Subcutaneous abdominal adipose tissue (tissue), 5 donors: ENCODE measurements at regions not wholly inside any gene's neighbourhood (a gene's known extent, or its start where the extent isn't known, plus 50 kb on each side); places are given as distances from the start of the nearest gene placed in this dataset.
"Not testable (repeated sequence)": the region's sequence is repeated elsewhere in the genome, so short reads cannot be mapped to it uniquely, and the experiment has no call there.

ENCODE experiments used
- H3K27ac ChIP-seq: one replicate; pipeline ENCODE4 v1.7.0; 2013; ENCODE audit warnings: low read depth, mild to moderate bottlenecking, inconsistent platforms, low read length, moderate library complexity
- H3K27me3 ChIP-seq, 5 donors: one replicate each; pipeline ENCODE4 v1.7.0; 2013; ENCODE audit warnings: low read length in 5 of 5, inconsistent platforms in 1 of 5; ENCODE audit not compliant: control insufficient read depth in 5 of 5, insufficient read depth in 4 of 5
- H3K36me3 ChIP-seq, 5 donors: one replicate each; pipeline ENCODE4 v1.7.0; 2013; ENCODE audit warnings: low read length in 5 of 5; ENCODE audit not compliant: control insufficient read depth in 5 of 5, insufficient read depth in 5 of 5
- H3K4me1 ChIP-seq, 5 donors: one replicate each; pipeline ENCODE4 v1.7.0; 2013; ENCODE audit warnings: low read length in 5 of 5, mild to moderate bottlenecking in 3 of 5, moderate library complexity in 1 of 5; ENCODE audit not compliant: control insufficient read depth in 5 of 5, insufficient read depth in 5 of 5
- H3K4me3 ChIP-seq, 5 donors: one replicate each; pipeline ENCODE4 v1.7.0; 2013; ENCODE audit warnings: low read length in 5 of 5, low read depth in 1 of 5
- H3K9ac ChIP-seq, 5 donors: one replicate each; pipeline ENCODE4 v1.7.0; 2013; ENCODE audit warnings: low read length in 5 of 5, mild to moderate bottlenecking in 4 of 5, moderate library complexity in 3 of 5
- H3K9me3 ChIP-seq, 5 donors: one replicate each; pipeline ENCODE4 v1.7.0; 2013; ENCODE audit warnings: low read length in 5 of 5; ENCODE audit not compliant: control insufficient read depth in 5 of 5
- donor health status: healthy.
- donor health status: healthy.
- donor health status: healthy.
- donor health status: healthy.
- donor health status: healthy.

- Histone ChIP-seq H3K4me1 (no peaks in the 10 kb centered on the region), H3K27ac (no peak overlapping the region), H3K9me3 (no peaks in the 10 kb centered on the region), H3K36me3 (no peaks in the 10 kb centered on the region), H3K4me3 (no peak overlapping the region), H3K27me3 (no peaks in the 10 kb centered on the region), H3K9ac (no peak overlapping the region)
Observed at GRCh38 chr13:87536499-87536898, 134.7 kb upstream of the SLITRK5 start.

GRCh38 chr13:87536899-87537298, 134.3 kb upstream of the SLITRK5 start:
- Histone ChIP-seq H3K9me3 (no peaks in the 10 kb centered on the region), H3K4me3 (no peak overlapping the region), H3K9ac (no peak overlapping the region), H3K4me1 (no peaks in the 10 kb centered on the region), H3K27me3 (no peaks in the 10 kb centered on the region), H3K36me3 (no peaks in the 10 kb centered on the region), H3K27ac (no peak overlapping the region)

- Histone ChIP-seq H3K36me3 (no peaks in the 10 kb centered on the region), H3K4me1 (no peaks in the 10 kb centered on the region), H3K9me3 (no peaks in the 10 kb centered on the region), H3K27me3 (no peaks in the 10 kb centered on the region), H3K4me3 (no peak overlapping the region), H3K27ac (no peak overlapping the region), H3K9ac (no peak overlapping the region)
Observed at GRCh38 chr13:87537951-87538350, 133.2 kb upstream of the SLITRK5 start.

DNA sequence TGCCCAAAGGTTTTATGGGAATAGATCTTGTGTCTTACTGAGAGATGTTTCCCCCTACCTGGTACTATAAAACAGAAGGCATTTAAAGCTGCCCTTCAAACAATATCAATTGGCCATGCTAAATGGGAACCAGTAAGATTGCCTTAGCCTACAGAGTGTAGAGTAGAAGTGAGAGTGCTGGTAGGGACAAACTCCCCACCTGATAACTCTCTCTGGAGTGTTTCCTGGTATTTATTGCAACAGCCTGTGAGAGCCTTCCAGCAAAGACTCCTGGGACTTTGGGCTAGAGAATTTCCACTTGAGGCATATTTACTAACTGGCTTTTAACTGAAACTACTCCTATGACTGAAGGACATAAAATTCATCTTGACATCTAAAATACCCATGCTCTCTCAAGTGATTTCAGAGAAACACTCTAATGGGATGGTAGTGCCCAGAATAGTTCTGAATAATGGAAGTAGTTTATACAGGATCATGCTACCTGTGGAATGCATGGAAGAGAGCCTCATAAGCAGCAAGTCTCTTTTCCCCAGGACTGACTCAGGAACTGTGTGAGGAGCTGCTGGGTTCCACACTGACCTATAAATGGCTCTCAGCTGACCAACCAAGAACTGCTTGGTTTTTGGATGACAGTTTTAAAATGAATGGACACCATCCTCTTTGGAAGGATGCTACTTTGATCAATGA, 132.7 kb upstream of the SLITRK5 start:
- Histone ChIP-seq H3K9ac (no peak overlapping the region), H3K9me3 (no peaks in the 10 kb centered on the region), H3K27me3 (no peaks in the 10 kb centered on the region), H3K27ac (no peak overlapping the region), H3K4me1 (no peaks in the 10 kb centered on the region), H3K4me3 (no peak overlapping the region), H3K36me3 (no peaks in the 10 kb centered on the region)

GRCh38 chr13:87553142-87553541, 118.0 kb upstream of the SLITRK5 start:
- Histone ChIP-seq H3K27ac (no peak overlapping the region), H3K4me1 (no peaks in the 10 kb centered on the region), H3K36me3 (no peaks in the 10 kb centered on the region), H3K4me3 (no peak overlapping the region), H3K9me3 (peaks cover 0 to 2% (median 0%) of the 10 kb centered on the region in 5 donors), H3K27me3 (no peaks in the 10 kb centered on the region), H3K9ac (no peak overlapping the region)

- Histone ChIP-seq H3K4me1 (no peaks in the 10 kb centered on the region), H3K36me3 (no peaks in the 10 kb centered on the region), H3K9me3 (peaks cover 0 to 2% (median 0%) of the 10 kb centered on the region in 5 donors), H3K4me3 (no peak overlapping the region), H3K27ac (no peak overlapping the region), H3K27me3 (no peaks in the 10 kb centered on the region), H3K9ac (no peak overlapping the region)
Observed at GRCh38 chr13:87554045-87554444, 117.1 kb upstream of the SLITRK5 start.

DNA sequence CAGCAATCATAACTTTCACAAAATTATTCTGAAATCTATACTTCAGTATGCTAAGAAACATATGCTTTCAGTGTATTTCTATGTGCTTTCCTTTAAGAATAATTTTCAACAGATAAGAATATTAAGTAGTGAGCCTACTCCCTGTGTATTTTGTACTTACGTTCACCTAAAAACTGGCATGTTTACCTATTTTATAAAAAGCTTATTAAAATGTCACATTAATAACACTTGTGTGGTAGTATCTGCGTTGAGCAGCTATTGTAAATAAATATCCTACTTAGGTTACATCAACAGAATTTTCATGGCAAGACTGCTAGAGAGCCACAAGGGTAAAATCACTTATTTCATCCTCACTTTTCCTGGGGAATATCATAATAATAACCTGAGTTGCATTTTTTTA, 113.4 kb upstream of the SLITRK5 start:
- Histone ChIP-seq H3K36me3 (no peaks in the 10 kb centered on the region), H3K27ac (no peak overlapping the region), H3K27me3 (no peaks in the 10 kb centered on the region), H3K9ac (no peak overlapping the region), H3K4me3 (no peak overlapping the region), H3K4me1 (no peaks in the 10 kb centered on the region), H3K9me3 (peaks cover 0 to 2% (median 0%) of the 10 kb centered on the region in 5 donors)

DNA sequence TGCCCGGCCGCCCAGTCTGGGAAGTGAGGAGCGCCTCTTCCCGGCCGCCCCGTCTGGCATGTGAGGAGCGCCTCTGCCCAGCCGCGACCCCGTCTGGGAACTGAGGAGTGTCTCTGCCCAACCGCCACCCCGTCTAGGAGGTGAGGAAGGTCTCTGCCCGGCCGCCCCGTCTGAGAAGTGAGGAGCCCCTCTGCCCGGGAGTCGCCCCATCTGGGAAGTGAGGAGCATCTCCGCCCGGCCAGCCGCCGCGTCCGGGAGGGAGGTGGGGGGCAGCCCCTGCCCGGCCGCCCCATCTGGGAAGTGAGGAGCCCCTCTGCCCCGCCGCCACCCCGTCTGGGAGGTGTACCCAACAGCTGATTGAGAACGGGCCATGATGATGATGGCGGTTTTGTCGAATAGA, 109.6 kb upstream of the SLITRK5 start:
- H3K9ac ChIP-seq, H3K27me3 ChIP-seq, H3K27ac ChIP-seq, H3K9me3 ChIP-seq, H3K4me3 ChIP-seq, H3K4me1 ChIP-seq, H3K36me3 ChIP-seq: not testable (repeated sequence)

DNA sequence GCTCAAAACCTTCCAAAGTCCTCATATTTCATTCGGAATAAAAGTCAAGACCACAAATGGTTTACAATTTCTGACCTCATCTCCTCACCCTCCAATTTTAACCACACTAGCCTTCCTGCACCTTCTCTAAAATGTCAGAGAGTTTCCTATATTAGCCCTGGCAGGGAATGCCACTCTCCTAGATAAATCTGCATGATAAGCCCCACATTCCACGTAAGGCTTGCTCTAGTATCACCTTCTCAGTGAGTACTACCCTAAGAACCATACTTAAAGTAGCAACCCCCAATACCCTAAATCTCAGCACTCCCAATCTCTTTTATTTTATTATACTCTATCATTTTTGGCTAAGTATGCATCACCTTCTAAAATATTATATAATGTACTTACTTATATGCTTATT, 100.5 kb upstream of the SLITRK5 start:
- Histone ChIP-seq H3K4me3 (no peak overlapping the region), H3K27me3 (no peaks in the 10 kb centered on the region), H3K27ac (no peak overlapping the region), H3K36me3 (no peaks in the 10 kb centered on the region), H3K9ac (no peak overlapping the region), H3K9me3 (peaks cover 0 to 6% (median 0%) of the 10 kb centered on the region in 5 donors), H3K4me1 (no peaks in the 10 kb centered on the region)

DNA sequence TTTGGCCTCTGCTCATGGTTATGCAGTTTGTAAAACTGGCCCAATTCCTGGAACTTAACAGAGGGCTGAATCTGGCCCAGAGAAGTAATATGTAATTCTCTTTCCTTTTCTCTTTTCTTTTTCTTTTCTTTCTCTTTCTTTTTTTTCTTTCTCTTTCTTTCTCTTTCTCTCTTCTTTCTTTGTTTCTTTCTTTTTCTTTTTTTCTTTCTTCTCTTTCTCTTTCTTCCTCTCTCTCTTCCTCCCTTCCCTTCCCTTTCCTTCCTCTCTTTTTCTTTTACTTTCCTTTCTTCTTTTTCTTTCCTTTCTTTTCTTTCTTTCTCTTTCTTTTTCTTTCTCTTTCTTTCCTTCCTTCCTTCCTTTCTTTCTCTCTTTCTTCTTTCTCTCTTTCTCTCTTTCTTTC, 88.8 kb upstream of the SLITRK5 start:
- H3K36me3 ChIP-seq = no peaks in the 10 kb centered on the region
- no peaks in the 10 kb centered on the region for H3K9me3 ChIP-seq
- H3K4me1 ChIP-seq = no peaks in the 10 kb centered on the region
- no peak overlapping the region for H3K9ac ChIP-seq
- no peaks in the 10 kb centered on the region for H3K27me3 ChIP-seq
- H3K4me3 ChIP-seq = no peak overlapping the region
- no peak overlapping the region for H3K27ac ChIP-seq

- H3K4me1 ChIP-seq = no peaks in the 10 kb centered on the region
- H3K27ac ChIP-seq = no peak overlapping the region
- H3K4me3 ChIP-seq = no peak overlapping the region
- no peak overlapping the region for H3K9ac ChIP-seq
- H3K27me3 ChIP-seq = no peaks in the 10 kb centered on the region
- no peaks in the 10 kb centered on the region for H3K36me3 ChIP-seq
- peaks cover 0 to 6% (median 0%) of the 10 kb centered on the region in 5 donors for H3K9me3 ChIP-seq
Observed at GRCh38 chr13:87590518-87590917, 80.7 kb upstream of the SLITRK5 start.
